Adrenal gland (tissue), 5 donors: ENCODE measurements at regions not wholly inside any gene's neighbourhood (a gene's known extent, or its start where the extent isn't known, plus 50 kb on each side); places are given as distances from the start of the nearest gene placed in this dataset.

ENCODE experiments used
- POLR2A ChIP-seq, 2 donors: fragments of 450-650 bp; IDR thresholded peaks; one replicate each; pipeline ENCODE4 v1.6.1; 2017; ENCODE audit warnings: antibody characterized with exemption in 2 of 2, mild to moderate bottlenecking in 2 of 2, moderate library complexity in 1 of 2
- TF ChIP-seq, protein P1 (sequence below), 6 experiments: fragments of 450-650 bp in 4 of 6; fragments of 200-600 bp in 2 of 6; sonication (generic) in 1 of 6; IDR thresholded peaks; 1 replicate in 5 of 6; 2 replicates in 1 of 6; pipeline versions ENCODE4 v1.5.1 to v1.8.0; 2016 to 2021; ENCODE audit warnings: antibody characterized with exemption in 6 of 6, mild to moderate bottlenecking in 2 of 6, moderate library complexity in 1 of 6
- donor health status: DM: no; HTN: no; CAD: no.

DNA sequence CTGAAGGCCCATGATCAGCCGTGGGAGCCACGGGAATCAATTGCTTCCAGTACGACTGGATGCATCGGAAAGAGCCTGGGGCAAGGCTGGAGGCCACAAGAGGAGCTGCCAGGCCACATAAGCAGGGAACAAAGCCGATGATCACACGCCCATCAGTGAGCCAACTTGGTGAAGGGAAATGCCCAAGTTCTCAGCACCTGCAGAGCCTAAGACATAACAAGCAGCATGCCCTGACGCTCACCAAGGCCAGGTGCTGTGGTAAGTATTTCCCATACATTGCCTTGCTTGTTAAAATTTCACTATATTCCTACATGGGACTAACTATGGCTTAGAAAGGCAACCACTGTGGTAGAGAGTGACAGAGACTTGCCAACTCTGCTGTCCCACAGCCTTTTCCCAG lies 555.9 kb downstream of the BCL11B start:
- TF ChIP-seq, protein P1, sequence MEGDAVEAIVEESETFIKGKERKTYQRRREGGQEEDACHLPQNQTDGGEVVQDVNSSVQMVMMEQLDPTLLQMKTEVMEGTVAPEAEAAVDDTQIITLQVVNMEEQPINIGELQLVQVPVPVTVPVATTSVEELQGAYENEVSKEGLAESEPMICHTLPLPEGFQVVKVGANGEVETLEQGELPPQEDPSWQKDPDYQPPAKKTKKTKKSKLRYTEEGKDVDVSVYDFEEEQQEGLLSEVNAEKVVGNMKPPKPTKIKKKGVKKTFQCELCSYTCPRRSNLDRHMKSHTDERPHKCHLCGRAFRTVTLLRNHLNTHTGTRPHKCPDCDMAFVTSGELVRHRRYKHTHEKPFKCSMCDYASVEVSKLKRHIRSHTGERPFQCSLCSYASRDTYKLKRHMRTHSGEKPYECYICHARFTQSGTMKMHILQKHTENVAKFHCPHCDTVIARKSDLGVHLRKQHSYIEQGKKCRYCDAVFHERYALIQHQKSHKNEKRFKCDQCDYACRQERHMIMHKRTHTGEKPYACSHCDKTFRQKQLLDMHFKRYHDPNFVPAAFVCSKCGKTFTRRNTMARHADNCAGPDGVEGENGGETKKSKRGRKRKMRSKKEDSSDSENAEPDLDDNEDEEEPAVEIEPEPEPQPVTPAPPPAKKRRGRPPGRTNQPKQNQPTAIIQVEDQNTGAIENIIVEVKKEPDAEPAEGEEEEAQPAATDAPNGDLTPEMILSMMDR (IDR thresholded peaks at IDR 0.05), result no peak
- TF ChIP-seq POLR2A (IDR thresholded peaks at IDR 0.05), result no peak
